ENCODE measurements at regions not wholly inside any gene's neighbourhood (a gene's known extent, or its start where the extent isn't known, plus 50 kb on each side); places are given as distances from the start of the nearest gene placed in this dataset.

- TF ChIP-seq POLR2A (IDR thresholded peaks at IDR 0.05) (no peak), POLR2AphosphoS5 (IDR thresholded peaks at IDR 0.05) (no peak), EP300 (IDR thresholded peaks at IDR 0.05) (no peak)
- TF ChIP-seq, protein P1, sequence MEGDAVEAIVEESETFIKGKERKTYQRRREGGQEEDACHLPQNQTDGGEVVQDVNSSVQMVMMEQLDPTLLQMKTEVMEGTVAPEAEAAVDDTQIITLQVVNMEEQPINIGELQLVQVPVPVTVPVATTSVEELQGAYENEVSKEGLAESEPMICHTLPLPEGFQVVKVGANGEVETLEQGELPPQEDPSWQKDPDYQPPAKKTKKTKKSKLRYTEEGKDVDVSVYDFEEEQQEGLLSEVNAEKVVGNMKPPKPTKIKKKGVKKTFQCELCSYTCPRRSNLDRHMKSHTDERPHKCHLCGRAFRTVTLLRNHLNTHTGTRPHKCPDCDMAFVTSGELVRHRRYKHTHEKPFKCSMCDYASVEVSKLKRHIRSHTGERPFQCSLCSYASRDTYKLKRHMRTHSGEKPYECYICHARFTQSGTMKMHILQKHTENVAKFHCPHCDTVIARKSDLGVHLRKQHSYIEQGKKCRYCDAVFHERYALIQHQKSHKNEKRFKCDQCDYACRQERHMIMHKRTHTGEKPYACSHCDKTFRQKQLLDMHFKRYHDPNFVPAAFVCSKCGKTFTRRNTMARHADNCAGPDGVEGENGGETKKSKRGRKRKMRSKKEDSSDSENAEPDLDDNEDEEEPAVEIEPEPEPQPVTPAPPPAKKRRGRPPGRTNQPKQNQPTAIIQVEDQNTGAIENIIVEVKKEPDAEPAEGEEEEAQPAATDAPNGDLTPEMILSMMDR (IDR thresholded peaks at IDR 0.05) = no peak
Observed at GRCh38 chr2:81194176-81194575, 889.6 kb upstream of the LRRTM1 start.
